ENCODE measurements at regions not wholly inside any gene's neighbourhood (a gene's known extent, or its start where the extent isn't known, plus 50 kb on each side); places are given as distances from the start of the nearest gene placed in this dataset.

- DNase-seq (ENCODE audit: low spot score), result no peak
Measured at GRCh38 chr10:1873661-1874315, 136.5 kb upstream of the ADARB2 start.

- no peak for DNase-seq (ENCODE audit: low spot score)
Measured at GRCh38 chr10:1872151-1872726, 134.9 kb upstream of the ADARB2 start.

- no peak for DNase-seq (ENCODE audit: low spot score)
Measured at GRCh38 chr10:1870491-1870890, 133.2 kb upstream of the ADARB2 start.

- no peak for DNase-seq (ENCODE audit: low spot score)
Measured at GRCh38 chr10:1869861-1870260, 132.5 kb upstream of the ADARB2 start.

- DNase-seq (ENCODE audit: low spot score), result no peak
Measured at GRCh38 chr10:1860351-1860750, 123.0 kb upstream of the ADARB2 start.

GRCh38 chr10:1858547-1858946 is 121.2 kb upstream of the ADARB2 start:
- no peak for DNase-seq (ENCODE audit: low spot score)

GRCh38 chr10:1858048-1858447 is 120.7 kb upstream of the ADARB2 start:
- no peak for DNase-seq (ENCODE audit: low spot score)

GRCh38 chr10:1855911-1856310 is 118.6 kb upstream of the ADARB2 start:
- no peak for DNase-seq (ENCODE audit: low spot score)

GRCh38 chr10:1854271-1854670 is 116.9 kb upstream of the ADARB2 start:
- no peak for DNase-seq (ENCODE audit: low spot score)

- DNase-seq (ENCODE audit: low spot score), result no peak
Measured at GRCh38 chr10:1853801-1854200, 116.5 kb upstream of the ADARB2 start.

GRCh38 chr10:1852841-1853240 is 115.5 kb upstream of the ADARB2 start:
- no peak for DNase-seq (ENCODE audit: low spot score)

GRCh38 chr10:1851762-1852161 is 114.4 kb upstream of the ADARB2 start:
- no peak for DNase-seq (ENCODE audit: low spot score)

GRCh38 chr10:1850971-1851527 is 113.7 kb upstream of the ADARB2 start:
- no peak for DNase-seq (ENCODE audit: low spot score)

- no peak for DNase-seq (ENCODE audit: low spot score)
Measured at GRCh38 chr10:1847361-1847760, 110.0 kb upstream of the ADARB2 start.

- DNase-seq (ENCODE audit: low spot score), result no peak
Measured at GRCh38 chr10:1846032-1846431, 108.7 kb upstream of the ADARB2 start.

GRCh38 chr10:1841759-1842158 is 104.4 kb upstream of the ADARB2 start:
- no peak for DNase-seq (ENCODE audit: low spot score)

- no peak for DNase-seq (ENCODE audit: low spot score)
Measured at GRCh38 chr10:1829712-1830111, 92.4 kb upstream of the ADARB2 start.

GRCh38 chr10:1824928-1825327 is 87.6 kb upstream of the ADARB2 start:
- DNase-seq (ENCODE audit: low spot score), result no peak

- no peak for DNase-seq (ENCODE audit: low spot score)
Measured at GRCh38 chr10:1814556-1814955, 77.2 kb upstream of the ADARB2 start.

GRCh38 chr10:1809139-1809741 is 71.9 kb upstream of the ADARB2 start:
- no peak for DNase-seq (ENCODE audit: low spot score)

- no peak for DNase-seq (ENCODE audit: low spot score)
Measured at GRCh38 chr10:1807924-1808323, 70.6 kb upstream of the ADARB2 start.

- no peak for DNase-seq (ENCODE audit: low spot score)
Measured at GRCh38 chr10:1807196-1807595, 69.9 kb upstream of the ADARB2 start.

GRCh38 chr10:1802413-1802812 is 65.1 kb upstream of the ADARB2 start:
- DNase-seq (ENCODE audit: low spot score), result no peak

GRCh38 chr10:1788401-1788800 is 51.1 kb upstream of the ADARB2 start:
- DNase-seq (ENCODE audit: low spot score), result no peak

All from hematopoietic multipotent progenitor cell treated with erythropoietin and hydrocortisone succinate and interleukin-3 and kit ligand, for 17 days (in vitro differentiated cells).